ENCODE measurements at regions not wholly inside any gene's neighbourhood (a gene's known extent, or its start where the extent isn't known, plus 50 kb on each side); places are given as distances from the start of the nearest gene placed in this dataset.

DNA sequence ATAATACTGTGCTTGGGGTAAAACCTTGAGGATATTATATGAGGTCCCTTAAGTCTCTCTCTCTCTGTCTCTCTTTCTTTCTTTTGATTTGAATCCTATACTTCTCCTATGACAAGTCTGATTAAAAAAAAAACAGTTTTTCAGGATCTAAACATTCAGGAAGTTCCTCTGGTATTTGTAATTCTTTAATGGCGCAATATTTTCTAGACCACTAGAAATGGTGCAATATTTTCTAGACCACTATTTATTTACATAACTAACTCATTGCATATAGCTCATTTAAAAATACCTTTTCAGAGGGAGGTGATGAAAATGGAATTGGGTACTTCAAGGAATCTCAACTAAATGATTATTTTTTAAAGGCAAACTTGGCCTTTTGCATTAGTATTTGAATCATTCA is 1235.3 kb downstream of the GATA3 start:
- DNase-seq (ENCODE audit: low spot score) (no peak), ATAC-seq (ENCODE audit: low read depth) (no peak)
- H3K27ac ChIP-seq (ENCODE audit: poor library complexity, severe bottlenecking), result no peak overlapping the region
- no peak overlapping the region for H3K4me3 ChIP-seq (ENCODE audit: severe bottlenecking)
- H3K36me3 ChIP-seq (ENCODE audit: low read depth), result no peaks in the 10 kb centered on the region
- no peaks in the 10 kb centered on the region for H3K4me1 ChIP-seq (ENCODE audit: insufficient read depth, poor library complexity, severe bottlenecking)
- no peak for TF ChIP-seq CTCF (IDR thresholded peaks at IDR 0.05; ENCODE audit: poor library complexity, severe bottlenecking)
- no peaks in the 10 kb centered on the region for H3K27me3 ChIP-seq (ENCODE audit: insufficient read depth, poor library complexity, severe bottlenecking)
- no peaks in the 10 kb centered on the region for H3K9me3 ChIP-seq (ENCODE audit: severe bottlenecking)

DNA sequence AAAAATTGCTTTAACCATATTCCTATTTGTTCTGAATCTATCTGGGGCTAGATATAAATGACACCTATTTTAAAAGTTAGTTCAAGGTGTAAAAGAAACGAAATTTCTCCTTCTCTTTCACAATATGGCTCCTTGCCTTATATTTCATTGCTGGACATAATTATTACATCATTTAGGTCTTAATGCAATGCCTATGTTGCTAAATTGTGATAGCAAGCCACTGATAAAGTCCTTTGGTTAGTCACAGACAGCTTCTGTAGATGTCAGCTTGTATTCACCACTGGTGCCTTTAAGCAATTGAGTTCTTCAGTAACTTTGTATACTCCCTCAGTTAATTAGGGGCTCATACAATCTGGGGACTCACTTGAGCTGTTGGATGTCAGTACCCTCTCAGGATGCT is 1236.6 kb downstream of the GATA3 start:
- Histone ChIP-seq H3K4me3 (ENCODE audit: severe bottlenecking) (no peak overlapping the region), H3K4me1 (ENCODE audit: insufficient read depth, poor library complexity, severe bottlenecking) (no peaks in the 10 kb centered on the region), H3K9me3 (ENCODE audit: severe bottlenecking) (no peaks in the 10 kb centered on the region), H3K27me3 (ENCODE audit: insufficient read depth, poor library complexity, severe bottlenecking) (no peaks in the 10 kb centered on the region), H3K27ac (ENCODE audit: poor library complexity, severe bottlenecking) (no peak overlapping the region), H3K36me3 (ENCODE audit: low read depth) (no peaks in the 10 kb centered on the region)
- DNase-seq (ENCODE audit: low spot score) (no peak), ATAC-seq (ENCODE audit: low read depth) (no peak)
- no peak for TF ChIP-seq CTCF (IDR thresholded peaks at IDR 0.05; ENCODE audit: poor library complexity, severe bottlenecking)

DNA sequence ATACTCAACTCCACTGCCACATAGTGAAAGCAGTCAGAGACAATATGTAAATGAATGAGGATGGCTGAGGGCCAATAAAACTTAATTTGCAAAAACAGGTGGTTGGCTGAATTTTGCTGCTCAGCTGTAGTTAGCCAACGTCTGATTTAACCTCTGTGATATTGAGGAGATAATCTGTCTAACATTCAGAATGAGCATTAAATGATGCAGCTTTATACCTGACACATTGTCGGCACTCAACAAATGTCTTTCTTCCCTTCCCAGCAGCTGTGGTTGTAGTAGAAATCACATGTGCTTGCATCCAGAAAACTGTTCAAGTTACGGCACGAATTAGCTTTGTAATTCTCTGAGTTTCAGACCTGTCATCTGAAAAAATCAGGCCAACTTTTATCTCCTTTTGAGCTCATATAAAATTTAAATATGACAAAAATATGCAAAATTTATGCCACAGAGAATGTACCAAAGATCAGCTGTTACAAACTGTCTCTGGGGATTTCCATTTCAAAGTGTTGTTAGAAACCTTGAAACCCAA is 1239.7 kb downstream of the GATA3 start:
- TF ChIP-seq CTCF (IDR thresholded peaks at IDR 0.05; ENCODE audit: poor library complexity, severe bottlenecking), result no peak
- ATAC-seq (ENCODE audit: low read depth) (no peak), DNase-seq (ENCODE audit: low spot score) (no peak)
- H3K4me3 ChIP-seq (ENCODE audit: severe bottlenecking), result no peak overlapping the region
- H3K27ac ChIP-seq (ENCODE audit: poor library complexity, severe bottlenecking), result no peak overlapping the region
- no peaks in the 10 kb centered on the region for H3K36me3 ChIP-seq (ENCODE audit: low read depth)
- no peaks in the 10 kb centered on the region for H3K4me1 ChIP-seq (ENCODE audit: insufficient read depth, poor library complexity, severe bottlenecking)
- no peaks in the 10 kb centered on the region for H3K27me3 ChIP-seq (ENCODE audit: insufficient read depth, poor library complexity, severe bottlenecking)
- no peaks in the 10 kb centered on the region for H3K9me3 ChIP-seq (ENCODE audit: severe bottlenecking)

GRCh38 chr10:9294865-9295264 is 1240.4 kb downstream of the GATA3 start:
- no peaks in the 10 kb centered on the region for H3K27me3 ChIP-seq (ENCODE audit: insufficient read depth, poor library complexity, severe bottlenecking)
- no peak for ATAC-seq (ENCODE audit: low read depth)
- DNase-seq (ENCODE audit: low spot score), result no peak
- TF ChIP-seq CTCF (IDR thresholded peaks at IDR 0.05; ENCODE audit: poor library complexity, severe bottlenecking), result no peak
- H3K9me3 ChIP-seq (ENCODE audit: severe bottlenecking), result no peaks in the 10 kb centered on the region
- H3K27ac ChIP-seq (ENCODE audit: poor library complexity, severe bottlenecking), result no peak overlapping the region
- H3K36me3 ChIP-seq (ENCODE audit: low read depth), result no peaks in the 10 kb centered on the region
- H3K4me1 ChIP-seq (ENCODE audit: insufficient read depth, poor library complexity, severe bottlenecking), result no peaks in the 10 kb centered on the region
- H3K4me3 ChIP-seq (ENCODE audit: severe bottlenecking), result no peak overlapping the region

GRCh38 chr10:9296190-9296589 is 1241.7 kb downstream of the GATA3 start:
- Histone ChIP-seq H3K4me3 (ENCODE audit: severe bottlenecking) (no peak overlapping the region), H3K36me3 (ENCODE audit: low read depth) (no peaks in the 10 kb centered on the region), H3K27me3 (ENCODE audit: insufficient read depth, poor library complexity, severe bottlenecking) (no peaks in the 10 kb centered on the region), H3K4me1 (ENCODE audit: insufficient read depth, poor library complexity, severe bottlenecking) (no peaks in the 10 kb centered on the region), H3K27ac (ENCODE audit: poor library complexity, severe bottlenecking) (no peak overlapping the region), H3K9me3 (ENCODE audit: severe bottlenecking) (no peaks in the 10 kb centered on the region)
- ATAC-seq (ENCODE audit: low read depth) (no peak), DNase-seq (ENCODE audit: low spot score) (no peak)
- TF ChIP-seq CTCF (IDR thresholded peaks at IDR 0.05; ENCODE audit: poor library complexity, severe bottlenecking), result no peak

Measured in RWPE2 (cell line).